Right ventricle myocardium inferior (tissue), 1 donor: ENCODE measurements at regions not wholly inside any gene's neighbourhood (a gene's known extent, or its start where the extent isn't known, plus 50 kb on each side); places are given as distances from the start of the nearest gene placed in this dataset.
A peak's percentile ranks its signal among the peaks of the same experiment; 100 is the strongest.

ENCODE experiments used
- ATAC-seq: fragments of 200-7000 bp; cut with Tn5 transposase; one replicate; pipeline ENCODE4 v1.9.1; 2020; ENCODE audit warnings: mild to moderate bottlenecking, moderate library complexity
- DNase-seq: peaks from one replicate; pipeline ENCODE4 v3.0.0; 2021; ENCODE audit errors: missing footprints
- intact Hi-C: fragments of 100-400 bp; cut with DNase I; formaldehyde crosslinking; loops from one replicate; pipeline ENCODE4 v1.11.0; 2022
- donor health status: DM: no; HTN: yes; CAD: no; lungs with severe emphysema.

- DNase-seq = no peak
- intact Hi-C loops = no loop called here
- no peak for ATAC-seq
Measured at GRCh38 chr20:39789411-39789810, 827.3 kb downstream of the DHX35 start.

- DNase-seq = no peak
- intact Hi-C loops = no loop called here
- no peak for ATAC-seq
Measured at GRCh38 chr20:39785252-39785917, 823.2 kb downstream of the DHX35 start.

GRCh38 chr20:39784693-39785092, 822.5 kb downstream of the DHX35 start:
- no peak for DNase-seq
- intact Hi-C loops = no loop called here
- ATAC-seq = no peak

GRCh38 chr20:39778847-39779604, 816.9 kb downstream of the DHX35 start:
- DNase-seq = no peak
- no peak for ATAC-seq
- intact Hi-C loops = no loop called here

- no peak for DNase-seq
- ATAC-seq = no peak
- intact Hi-C loops = no loop called here
Measured at GRCh38 chr20:39778431-39778830, 816.3 kb downstream of the DHX35 start.

GRCh38 chr20:39777610-39778009, 815.5 kb downstream of the DHX35 start:
- ATAC-seq (no peak), DNase-seq (no peak)
- intact Hi-C loops = no loop called here

- intact Hi-C loops = no loop called here
- DNase-seq (peak; percentile 89), ATAC-seq (peak; percentile 93)
Measured at GRCh38 chr20:39775110-39775509, 813.0 kb downstream of the DHX35 start.

- ATAC-seq = peak; percentile 59
- intact Hi-C loops = no loop called here
- DNase-seq = no peak
Measured at GRCh38 chr20:39773380-39774000, 811.3 kb downstream of the DHX35 start.

- no peak for ATAC-seq
- DNase-seq = no peak
- intact Hi-C loops = no loop called here
Measured at GRCh38 chr20:39767352-39767751, 805.2 kb downstream of the DHX35 start.

- intact Hi-C loops = no loop called here
- ATAC-seq (no peak), DNase-seq (no peak)
Measured at GRCh38 chr20:39766333-39766732, 804.2 kb downstream of the DHX35 start.

GRCh38 chr20:39762716-39763115, 800.6 kb downstream of the DHX35 start:
- ATAC-seq (no peak), DNase-seq (no peak)
- intact Hi-C loops = no loop called here

- no peak for DNase-seq
- no peak for ATAC-seq
- intact Hi-C loops = no loop called here
Measured at GRCh38 chr20:39758876-39759275, 796.7 kb downstream of the DHX35 start.

GRCh38 chr20:39756828-39757227, 794.7 kb downstream of the DHX35 start:
- no peak for ATAC-seq
- intact Hi-C loops = no loop called here
- no peak for DNase-seq

- no peak for DNase-seq
- intact Hi-C loops = no loop called here
- ATAC-seq = no peak
Measured at GRCh38 chr20:39756369-39756768, 794.2 kb downstream of the DHX35 start.

- ATAC-seq (no peak), DNase-seq (no peak)
- intact Hi-C loops = no loop called here
Measured at GRCh38 chr20:39752262-39752876, 790.2 kb downstream of the DHX35 start.

- intact Hi-C loops = no loop called here
- DNase-seq (no peak), ATAC-seq (no peak)
Measured at GRCh38 chr20:39751557-39752137, 789.5 kb downstream of the DHX35 start.

GRCh38 chr20:39745380-39745779, 783.2 kb downstream of the DHX35 start:
- intact Hi-C loops = no loop called here
- ATAC-seq = no peak
- DNase-seq = no peak

GRCh38 chr20:39738651-39739050, 776.5 kb downstream of the DHX35 start:
- ATAC-seq = no peak
- intact Hi-C loops = no loop called here
- DNase-seq = no peak
